ENCODE measurements at regions not wholly inside any gene's neighbourhood (a gene's known extent, or its start where the extent isn't known, plus 50 kb on each side); places are given as distances from the start of the nearest gene placed in this dataset.

DNA sequence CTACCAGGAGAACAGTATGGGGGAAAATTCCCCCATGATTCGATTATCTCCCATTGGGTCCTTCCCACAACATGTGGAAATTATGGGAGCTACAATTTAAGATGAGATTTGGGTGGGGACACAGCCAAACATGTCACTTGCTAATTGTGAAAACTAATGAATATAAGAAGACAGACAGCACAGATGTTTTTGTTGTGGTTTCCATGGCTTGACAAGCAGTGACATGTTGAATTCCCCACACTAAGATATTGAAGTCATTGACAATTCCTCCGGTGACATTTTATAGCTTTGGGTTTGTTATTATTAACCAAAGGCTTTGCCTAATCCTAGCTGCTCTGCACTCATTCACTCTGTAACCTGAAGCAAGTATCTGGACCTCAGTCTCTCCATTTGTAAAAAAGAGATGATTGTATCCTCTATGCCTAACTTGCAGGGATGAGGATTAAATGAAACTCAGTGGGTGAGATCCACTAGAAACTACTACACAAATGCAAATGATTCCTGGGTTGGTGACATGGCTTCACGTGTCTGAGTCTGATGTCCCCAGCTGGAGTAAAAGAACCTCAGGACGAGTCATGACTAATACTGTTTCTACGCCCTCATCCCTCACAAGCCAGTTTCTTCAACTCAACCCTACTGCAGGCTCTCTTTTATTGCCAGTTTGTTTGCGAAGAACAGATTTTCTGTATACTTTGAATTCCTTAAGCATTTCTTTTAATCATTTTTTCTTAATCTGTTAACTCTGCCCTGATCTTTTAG is 71.6 kb downstream of the ASCL1 start:
- Histone ChIP-seq H3K36me3 (ENCODE audit: control insufficient read depth in 2 of 3, insufficient read depth in 3 of 3, low read length in 3 of 3) (no peaks in the 10 kb centered on the region), H3K4me3 (ENCODE audit: low read length in 3 of 3) (no peak overlapping the region), H3K9me3 (ENCODE audit: control insufficient read depth in 2 of 3, insufficient read depth in 1 of 3, low read length in 3 of 3) (no peaks in the 10 kb centered on the region), H3K27me3 (ENCODE audit: control insufficient read depth, insufficient read depth, low read length) (no peaks in the 10 kb centered on the region), H3K4me1 (ENCODE audit: control insufficient read depth in 2 of 3, insufficient read depth in 2 of 3, low read depth in 1 of 3, low read length in 3 of 3) (no peaks in the 10 kb centered on the region), H3K27ac (ENCODE audit: low read depth in 2 of 2, low read length in 2 of 2) (no peak overlapping the region), H3K9ac (ENCODE audit: low read length in 3 of 3) (no peak overlapping the region)
- FAIRE-seq: no peak
- no peak for DNase-seq
- intact Hi-C loops (cut with DNase I): no loop called here
- TF ChIP-seq, protein P1, sequence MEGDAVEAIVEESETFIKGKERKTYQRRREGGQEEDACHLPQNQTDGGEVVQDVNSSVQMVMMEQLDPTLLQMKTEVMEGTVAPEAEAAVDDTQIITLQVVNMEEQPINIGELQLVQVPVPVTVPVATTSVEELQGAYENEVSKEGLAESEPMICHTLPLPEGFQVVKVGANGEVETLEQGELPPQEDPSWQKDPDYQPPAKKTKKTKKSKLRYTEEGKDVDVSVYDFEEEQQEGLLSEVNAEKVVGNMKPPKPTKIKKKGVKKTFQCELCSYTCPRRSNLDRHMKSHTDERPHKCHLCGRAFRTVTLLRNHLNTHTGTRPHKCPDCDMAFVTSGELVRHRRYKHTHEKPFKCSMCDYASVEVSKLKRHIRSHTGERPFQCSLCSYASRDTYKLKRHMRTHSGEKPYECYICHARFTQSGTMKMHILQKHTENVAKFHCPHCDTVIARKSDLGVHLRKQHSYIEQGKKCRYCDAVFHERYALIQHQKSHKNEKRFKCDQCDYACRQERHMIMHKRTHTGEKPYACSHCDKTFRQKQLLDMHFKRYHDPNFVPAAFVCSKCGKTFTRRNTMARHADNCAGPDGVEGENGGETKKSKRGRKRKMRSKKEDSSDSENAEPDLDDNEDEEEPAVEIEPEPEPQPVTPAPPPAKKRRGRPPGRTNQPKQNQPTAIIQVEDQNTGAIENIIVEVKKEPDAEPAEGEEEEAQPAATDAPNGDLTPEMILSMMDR (IDR thresholded peaks at IDR 0.05; ENCODE audit: borderline replicate concordance, extremely low read depth, insufficient read depth): no peak

DNA sequence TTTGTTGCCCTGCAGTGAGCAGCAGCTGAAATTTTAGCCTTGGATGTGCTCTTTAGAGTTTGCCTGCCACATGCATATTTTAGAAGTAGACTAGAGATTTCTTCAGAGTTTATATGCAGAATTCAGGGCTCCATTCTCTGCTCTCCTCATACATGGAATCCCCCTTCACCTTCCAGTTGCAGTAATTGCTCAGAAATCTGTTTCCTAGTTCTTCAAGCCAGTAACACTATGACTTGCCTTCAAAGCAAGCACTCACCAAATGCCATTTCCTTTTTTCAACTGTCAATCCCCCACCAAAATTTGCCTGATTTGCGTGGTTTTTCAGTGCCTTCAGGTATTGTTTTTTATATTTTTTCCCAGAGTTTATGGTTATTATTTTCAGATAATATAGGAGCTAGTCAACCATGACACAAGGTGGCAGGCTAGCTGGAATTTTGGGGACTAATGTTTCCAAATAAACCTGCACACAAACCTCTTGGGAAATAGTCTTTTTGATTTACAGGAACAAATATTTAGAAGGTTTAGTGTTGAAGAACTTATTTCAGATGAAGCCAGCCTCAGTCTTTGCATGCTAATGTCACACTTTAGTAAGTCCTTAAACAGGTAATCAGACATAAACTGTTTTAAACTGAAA is 79.2 kb downstream of the ASCL1 start:
- H3K9me3 ChIP-seq (ENCODE audit: control insufficient read depth in 2 of 3, insufficient read depth in 1 of 3, low read length in 3 of 3): peaks cover 0 to 3% (median 0%) of the 10 kb centered on the region in 3 donors
- no peaks in the 10 kb centered on the region for H3K4me1 ChIP-seq (ENCODE audit: control insufficient read depth in 2 of 3, insufficient read depth in 2 of 3, low read depth in 1 of 3, low read length in 3 of 3)
- H3K27me3 ChIP-seq (ENCODE audit: control insufficient read depth, insufficient read depth, low read length): no peaks in the 10 kb centered on the region
- TF ChIP-seq, protein P1 (IDR thresholded peaks at IDR 0.05; ENCODE audit: borderline replicate concordance, extremely low read depth, insufficient read depth): no peak
- DNase-seq (no peak), FAIRE-seq (no peak)
- H3K36me3 ChIP-seq (ENCODE audit: control insufficient read depth in 2 of 3, insufficient read depth in 3 of 3, low read length in 3 of 3): no peaks in the 10 kb centered on the region
- intact Hi-C loops (cut with DNase I): no loop called here
- no peak overlapping the region for H3K9ac ChIP-seq (ENCODE audit: low read length in 3 of 3)
- H3K27ac ChIP-seq (ENCODE audit: low read depth in 2 of 2, low read length in 2 of 2): no peak overlapping the region
- H3K4me3 ChIP-seq (ENCODE audit: low read length in 3 of 3): no peak overlapping the region

DNA sequence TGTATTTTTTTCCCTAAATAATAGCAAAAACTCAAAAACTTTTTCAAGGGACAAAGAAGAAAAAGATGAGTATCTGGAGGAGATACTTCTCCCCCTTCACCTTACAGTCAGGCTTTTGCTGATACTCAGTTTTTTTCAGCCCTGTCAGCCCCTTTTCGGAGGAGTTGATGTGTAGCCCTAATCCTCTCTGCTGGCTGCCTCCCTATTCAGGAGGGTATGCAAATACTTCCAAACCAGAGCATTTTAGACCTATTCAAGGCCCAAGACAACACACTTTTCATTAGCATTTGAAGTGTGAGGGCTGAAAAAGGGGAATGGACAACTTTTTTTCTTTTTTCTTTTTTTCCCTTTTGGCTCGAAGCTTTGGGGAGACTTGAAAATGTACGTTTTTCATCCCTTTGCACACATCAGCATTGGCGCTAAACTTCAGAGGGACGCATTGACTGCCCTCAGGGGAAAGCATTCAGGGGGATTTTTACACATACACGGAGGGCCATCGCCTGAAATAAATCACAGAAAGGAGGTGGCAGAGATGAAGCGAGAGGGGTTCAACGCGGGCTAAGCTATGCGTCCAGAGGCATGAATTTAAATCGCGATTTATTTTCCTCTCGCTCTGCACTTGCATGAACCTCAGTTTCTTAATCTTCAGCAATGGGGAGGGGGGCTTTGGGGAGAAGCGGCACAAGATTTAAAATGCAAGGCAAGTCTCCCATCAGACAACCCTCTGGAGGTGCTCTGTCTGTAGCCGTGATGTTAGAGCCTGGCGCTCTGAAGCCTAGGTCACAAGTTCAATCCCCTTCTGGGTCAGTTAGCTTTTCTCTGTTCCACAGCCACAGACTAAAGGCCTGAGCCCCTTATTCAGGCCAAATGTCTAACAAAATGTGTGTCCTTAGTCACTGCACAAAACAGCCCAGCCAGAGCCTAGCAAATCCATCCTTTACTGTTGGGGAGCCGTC is 86.3 kb downstream of the ASCL1 start:
- Histone ChIP-seq H3K27ac (ENCODE audit: low read depth in 2 of 2, low read length in 2 of 2) (no peak overlapping the region), H3K9me3 (ENCODE audit: control insufficient read depth in 2 of 3, insufficient read depth in 1 of 3, low read length in 3 of 3) (no peaks in the 10 kb centered on the region), H3K4me3 (ENCODE audit: low read length in 3 of 3) (no peak overlapping the region), H3K27me3 (ENCODE audit: control insufficient read depth, insufficient read depth, low read length) (no peaks in the 10 kb centered on the region), H3K9ac (ENCODE audit: low read length in 3 of 3) (no peak overlapping the region), H3K4me1 (ENCODE audit: control insufficient read depth in 2 of 3, insufficient read depth in 2 of 3, low read depth in 1 of 3, low read length in 3 of 3) (no peaks in the 10 kb centered on the region), H3K36me3 (ENCODE audit: control insufficient read depth in 2 of 3, insufficient read depth in 3 of 3, low read length in 3 of 3) (no peaks in the 10 kb centered on the region)
- DNase-seq: no peak
- intact Hi-C loops (cut with DNase I): no loop called here
- TF ChIP-seq, protein P1 (IDR thresholded peaks at IDR 0.05; ENCODE audit: borderline replicate concordance, extremely low read depth, insufficient read depth): no peak
- FAIRE-seq: no peak
